SK-N-SH treated with all-trans-retinoic acid at 6 μM for 48 hours (cell line): ENCODE measurements at regions not wholly inside any gene's neighbourhood (a gene's known extent, or its start where the extent isn't known, plus 50 kb on each side); places are given as distances from the start of the nearest gene placed in this dataset.

Source experiments
- ATAC-seq: fragments of 200-7000 bp; cut with Tn5 transposase; 3 replicates; pipeline ENCODE4 v1.9.1; 2020; ENCODE audit warnings: mild to moderate bottlenecking, moderate library complexity
- ARNTL ChIP-seq: fragments of 450-650 bp; formaldehyde crosslinking; IDR thresholded peaks from 2 replicates; pipeline ENCODE4 v1.5.0; 2020; ENCODE audit warnings: low read depth, mild to moderate bottlenecking, moderate library complexity, borderline replicate concordance
- BACH2 ChIP-seq: fragments of 250-450 bp; sonication (Bioruptor Pico); IDR thresholded peaks from 2 replicates; pipeline ENCODE4 v1.9.0; 2021; ENCODE audit warnings: mild to moderate bottlenecking, borderline replicate concordance
- CREB5 ChIP-seq: fragments of 250-450 bp; sonication (Bioruptor Pico); IDR thresholded peaks from 2 replicates; pipeline ENCODE4 v1.5.1; 2020; ENCODE audit warnings: low read depth, mild to moderate bottlenecking, moderate library complexity
- CSDC2 ChIP-seq: fragments of 250-450 bp; sonication (Bioruptor Pico); IDR thresholded peaks from 2 replicates; pipeline ENCODE4 v1.5.0; 2020; ENCODE audit warnings: mild to moderate bottlenecking, moderate library complexity
- CSRNP3 ChIP-seq: fragments of 250-450 bp; sonication (Bioruptor Pico); IDR thresholded peaks from 2 replicates; pipeline ENCODE4 v1.5.1; 2021; ENCODE audit warnings: mild to moderate bottlenecking, moderate library complexity
- ESRRG ChIP-seq: fragments of 250-450 bp; sonication (Bioruptor Pico); IDR thresholded peaks from 2 replicates; pipeline ENCODE4 v1.6.1; 2021; ENCODE audit warnings: mild to moderate bottlenecking
- GLIS3 ChIP-seq: fragments of 250-450 bp; sonication (Bioruptor Pico); IDR thresholded peaks from 2 replicates; pipeline ENCODE4 v1.5.0; 2020; ENCODE audit warnings: mild to moderate bottlenecking, moderate library complexity
- ISL1 ChIP-seq: fragments of 250-450 bp; sonication (Bioruptor Pico); IDR thresholded peaks from 2 replicates; pipeline ENCODE4 v2.1.2; 2022; ENCODE audit warnings: mild to moderate bottlenecking, moderate library complexity
- PPARA ChIP-seq: fragments of 250-450 bp; sonication (Bioruptor Pico); IDR thresholded peaks from 2 replicates; pipeline ENCODE4 v1.5.0; 2020; ENCODE audit warnings: mild to moderate bottlenecking, borderline replicate concordance
- RARB ChIP-seq: fragments of 250-450 bp; sonication (Bioruptor Pico); IDR thresholded peaks from 2 replicates; pipeline ENCODE4 v1.8.0; 2021; ENCODE audit warnings: mild to moderate bottlenecking, moderate library complexity
- SNAI2 ChIP-seq: fragments of 250-450 bp; sonication (Bioruptor Pico); IDR thresholded peaks from 2 replicates; pipeline ENCODE4 v1.5.0; 2020; ENCODE audit warnings: mild to moderate bottlenecking, moderate library complexity
- TCF4 ChIP-seq: fragments of 250-450 bp; sonication (Bioruptor Pico); IDR thresholded peaks from 2 replicates; pipeline ENCODE4 v1.8.0; 2021; ENCODE audit warnings: mild to moderate bottlenecking, moderate library complexity, borderline replicate concordance
- TOX ChIP-seq: fragments of 250-450 bp; sonication (Bioruptor Pico); IDR thresholded peaks from 2 replicates; pipeline ENCODE4 v1.8.0; 2021; ENCODE audit warnings: mild to moderate bottlenecking, moderate library complexity, borderline replicate concordance
- ZC3H10 ChIP-seq: fragments of 250-450 bp; sonication (Bioruptor Pico); IDR thresholded peaks from 2 replicates; pipeline ENCODE4 v1.5.1; 2021; ENCODE audit warnings: mild to moderate bottlenecking, moderate library complexity
- ZFP3 ChIP-seq: fragments of 250-450 bp; sonication (Bioruptor Pico); IDR thresholded peaks from 2 replicates; pipeline ENCODE4 v1.5.0; 2020; ENCODE audit warnings: mild to moderate bottlenecking, moderate library complexity
- ZFP30 ChIP-seq: fragments of 450-650 bp; formaldehyde crosslinking; IDR thresholded peaks from 2 replicates; pipeline ENCODE4 v1.5.0; 2022; ENCODE audit warnings: mild to moderate bottlenecking, moderate library complexity
- ZNF565 ChIP-seq: fragments of 450-650 bp; formaldehyde crosslinking; conservative IDR thresholded peaks from 2 replicates; pipeline ENCODE4 v1.5.0; 2020; ENCODE audit warnings: low read depth, mild to moderate bottlenecking, moderate library complexity
- ZNF8 ChIP-seq: fragments of 450-650 bp; formaldehyde crosslinking; IDR thresholded peaks from 2 replicates; pipeline ENCODE4 v1.5.0; 2020; ENCODE audit warnings: mild to moderate bottlenecking, moderate library complexity
- TF ChIP-seq, protein P1 (sequence below): fragments of 250-450 bp; sonication (Bioruptor Pico); IDR thresholded peaks from 2 replicates; pipeline ENCODE4 v1.8.0; 2021; ENCODE audit warnings: low read depth, mild to moderate bottlenecking, moderate library complexity, borderline replicate concordance
- TF ChIP-seq, protein P2 (sequence below): fragments of 250-450 bp; sonication (Bioruptor Pico); IDR thresholded peaks from 2 replicates; pipeline ENCODE4 v1.8.0; 2020; ENCODE audit warnings: mild to moderate bottlenecking, moderate library complexity, borderline replicate concordance

DNA sequence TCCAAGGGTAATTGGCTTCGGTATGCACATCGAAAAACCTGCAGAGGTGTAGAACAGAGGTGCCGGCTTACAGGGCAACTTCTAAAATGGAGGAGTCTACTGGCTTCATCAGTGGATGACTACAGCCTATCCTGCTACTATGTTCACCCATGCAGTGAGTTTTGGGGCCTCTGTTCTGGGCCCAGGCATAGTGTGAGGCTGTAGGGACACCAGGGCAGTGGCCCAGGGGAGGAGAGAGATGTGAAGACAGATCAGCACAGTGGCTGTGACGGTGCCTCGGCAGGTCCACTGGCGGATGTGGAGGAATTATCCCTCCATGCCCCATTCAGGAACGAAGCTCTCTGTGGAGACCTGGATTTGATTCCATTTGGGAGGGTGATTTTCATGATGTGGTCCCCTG, 235.3 kb upstream of the MKI67 start:
- TF ChIP-seq ISL1, result no peak
- TF ChIP-seq SNAI2 (CRISPR knock-in tag), result no peak
- no peak for TF ChIP-seq GLIS3 (CRISPR knock-in tag)
- no peak for TF ChIP-seq ZFP30 (CRISPR knock-in tag)
- TF ChIP-seq CSDC2 (CRISPR knock-in tag), result no peak
- TF ChIP-seq ESRRG (CRISPR knock-in tag), result no peak
- TF ChIP-seq, protein P1, sequence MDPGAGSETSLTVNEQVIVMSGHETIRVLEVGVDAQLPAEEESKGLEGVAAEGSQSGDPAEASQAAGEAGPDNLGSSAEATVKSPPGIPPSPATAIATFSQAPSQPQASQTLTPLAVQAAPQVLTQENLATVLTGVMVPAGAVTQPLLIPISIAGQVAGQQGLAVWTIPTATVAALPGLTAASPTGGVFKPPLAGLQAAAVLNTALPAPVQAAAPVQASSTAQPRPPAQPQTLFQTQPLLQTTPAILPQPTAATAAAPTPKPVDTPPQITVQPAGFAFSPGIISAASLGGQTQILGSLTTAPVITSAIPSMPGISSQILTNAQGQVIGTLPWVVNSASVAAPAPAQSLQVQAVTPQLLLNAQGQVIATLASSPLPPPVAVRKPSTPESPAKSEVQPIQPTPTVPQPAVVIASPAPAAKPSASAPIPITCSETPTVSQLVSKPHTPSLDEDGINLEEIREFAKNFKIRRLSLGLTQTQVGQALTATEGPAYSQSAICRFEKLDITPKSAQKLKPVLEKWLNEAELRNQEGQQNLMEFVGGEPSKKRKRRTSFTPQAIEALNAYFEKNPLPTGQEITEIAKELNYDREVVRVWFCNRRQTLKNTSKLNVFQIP (CRISPR knock-in tag), result no peak
- no peak for TF ChIP-seq TCF4 (CRISPR knock-in tag)
- no peak for TF ChIP-seq ARNTL (CRISPR knock-in tag)
- no peak for TF ChIP-seq PPARA (CRISPR knock-in tag)
- no peak for TF ChIP-seq ZNF565
- no peak for TF ChIP-seq ZFP3 (CRISPR knock-in tag)
- TF ChIP-seq CSRNP3 (CRISPR knock-in tag), result no peak
- TF ChIP-seq CREB5, result no peak
- ATAC-seq, result no peak

GRCh38 chr10:128362514-128362913, 236.3 kb upstream of the MKI67 start:
- no peak for ATAC-seq
- no peak for TF ChIP-seq CSRNP3 (CRISPR knock-in tag)
- TF ChIP-seq CSDC2 (CRISPR knock-in tag), result no peak
- no peak for TF ChIP-seq BACH2
- TF ChIP-seq, protein P2, sequence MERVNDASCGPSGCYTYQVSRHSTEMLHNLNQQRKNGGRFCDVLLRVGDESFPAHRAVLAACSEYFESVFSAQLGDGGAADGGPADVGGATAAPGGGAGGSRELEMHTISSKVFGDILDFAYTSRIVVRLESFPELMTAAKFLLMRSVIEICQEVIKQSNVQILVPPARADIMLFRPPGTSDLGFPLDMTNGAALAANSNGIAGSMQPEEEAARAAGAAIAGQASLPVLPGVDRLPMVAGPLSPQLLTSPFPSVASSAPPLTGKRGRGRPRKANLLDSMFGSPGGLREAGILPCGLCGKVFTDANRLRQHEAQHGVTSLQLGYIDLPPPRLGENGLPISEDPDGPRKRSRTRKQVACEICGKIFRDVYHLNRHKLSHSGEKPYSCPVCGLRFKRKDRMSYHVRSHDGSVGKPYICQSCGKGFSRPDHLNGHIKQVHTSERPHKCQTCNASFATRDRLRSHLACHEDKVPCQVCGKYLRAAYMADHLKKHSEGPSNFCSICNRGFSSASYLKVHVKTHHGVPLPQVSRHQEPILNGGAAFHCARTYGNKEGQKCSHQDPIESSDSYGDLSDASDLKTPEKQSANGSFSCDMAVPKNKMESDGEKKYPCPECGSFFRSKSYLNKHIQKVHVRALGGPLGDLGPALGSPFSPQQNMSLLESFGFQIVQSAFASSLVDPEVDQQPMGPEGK, result no peak
- no peak for TF ChIP-seq RARB (CRISPR knock-in tag)
- TF ChIP-seq PPARA (CRISPR knock-in tag), result no peak
- no peak for TF ChIP-seq ZFP3 (CRISPR knock-in tag)
- TF ChIP-seq ARNTL (CRISPR knock-in tag), result no peak
- TF ChIP-seq TOX (CRISPR knock-in tag), result no peak
- no peak for TF ChIP-seq ZFP30 (CRISPR knock-in tag)
- no peak for TF ChIP-seq ZC3H10 (CRISPR knock-in tag)
- no peak for TF ChIP-seq ESRRG (CRISPR knock-in tag)
- no peak for TF ChIP-seq SNAI2 (CRISPR knock-in tag)
- no peak for TF ChIP-seq ZNF565
- TF ChIP-seq TCF4 (CRISPR knock-in tag), result no peak

DNA sequence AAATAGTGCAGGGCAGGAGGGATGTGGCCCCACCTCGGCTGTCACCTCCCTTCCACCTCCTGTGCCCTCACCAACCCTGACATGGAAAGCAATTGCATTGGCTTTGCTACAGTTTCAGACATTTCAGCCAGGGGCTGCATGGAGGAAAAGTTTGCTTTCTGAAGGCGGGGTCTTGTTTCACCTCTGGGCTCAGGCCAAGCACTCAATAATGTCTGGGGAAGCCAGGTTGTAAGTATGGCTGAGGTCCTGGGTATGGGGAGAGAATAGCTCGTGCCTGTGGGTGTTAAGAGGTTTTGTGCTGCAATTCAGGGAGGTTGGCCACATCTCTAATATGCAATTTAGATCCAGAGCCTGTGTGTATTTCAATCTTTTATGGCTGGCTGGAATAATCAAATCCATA, 238.4 kb upstream of the MKI67 start:
- ATAC-seq, result no peak
- TF ChIP-seq, protein P2, result no peak
- no peak for TF ChIP-seq ZNF8 (CRISPR knock-in tag)
